HG02642 (cell line): ENCODE measurements at regions not wholly inside any gene's neighbourhood (a gene's known extent, or its start where the extent isn't known, plus 50 kb on each side); places are given as distances from the start of the nearest gene placed in this dataset.

Experiments
- ATAC-seq: cut with Tn5 transposase; IDR thresholded peaks from one replicate; pipeline ENCODE4 v1.9.1; 2021; ENCODE audit warnings: mild to moderate bottlenecking; ENCODE audit not compliant: unreplicated experiment, poor library complexity

DNA sequence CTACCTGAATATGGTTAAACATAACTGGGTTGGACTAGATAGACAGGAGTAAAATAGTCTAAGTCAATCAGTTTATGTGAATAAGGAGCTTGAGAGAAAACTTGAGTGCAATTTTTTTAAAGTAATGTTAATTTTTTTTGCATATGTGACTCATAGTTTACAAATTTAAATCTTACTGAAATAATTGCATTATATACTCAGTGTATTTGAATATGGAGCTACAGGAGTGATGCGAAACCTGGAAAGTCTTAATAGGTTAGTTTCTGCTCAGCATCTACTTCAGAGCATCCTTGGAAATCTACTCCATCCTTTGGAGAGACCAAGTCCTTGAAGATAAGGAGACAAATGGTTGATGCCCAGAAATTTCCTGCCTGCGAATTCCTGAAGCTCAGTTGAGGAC is 318.8 kb upstream of the NXPH2 start:
- ATAC-seq, result no peak

DNA sequence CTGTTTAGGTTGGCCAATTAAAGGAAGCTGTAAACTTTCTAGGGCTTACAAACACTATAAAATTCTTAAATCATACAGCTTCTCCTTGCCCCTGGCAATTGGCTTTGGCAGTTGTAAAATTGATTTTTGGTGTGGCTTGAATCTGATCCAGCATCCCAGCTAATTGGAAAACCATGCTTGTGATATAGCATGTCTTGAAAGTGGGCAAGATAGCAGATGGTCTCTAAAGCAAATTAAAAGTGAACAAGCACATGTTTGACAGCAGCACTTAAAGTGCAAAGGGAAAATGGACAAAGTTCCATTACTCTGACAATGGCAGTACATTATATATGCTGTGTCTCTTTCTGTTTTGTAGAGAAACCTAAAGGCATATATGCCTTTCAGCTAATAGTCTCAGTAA is 302.9 kb upstream of the NXPH2 start:
- no peak for ATAC-seq

DNA sequence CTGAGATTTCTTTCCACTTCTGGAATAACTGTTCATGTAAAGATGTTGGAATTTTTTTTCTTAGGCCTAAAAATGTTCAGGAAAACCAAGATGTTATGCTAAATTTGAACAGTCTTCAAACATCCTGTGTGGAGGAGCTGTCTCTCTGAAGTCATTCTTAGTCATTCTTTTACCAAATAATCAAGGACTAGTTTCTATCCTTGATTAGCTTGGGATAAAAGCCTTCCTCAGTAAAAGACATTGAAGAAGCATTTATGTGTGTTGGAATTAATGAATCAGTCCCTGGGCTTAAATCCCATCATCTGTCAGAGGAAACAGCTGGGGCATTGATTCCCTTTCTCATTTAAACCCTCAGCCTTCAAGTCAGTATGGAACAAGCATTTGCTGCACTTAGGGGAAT is 300.1 kb upstream of the NXPH2 start:
- ATAC-seq, result no peak

DNA sequence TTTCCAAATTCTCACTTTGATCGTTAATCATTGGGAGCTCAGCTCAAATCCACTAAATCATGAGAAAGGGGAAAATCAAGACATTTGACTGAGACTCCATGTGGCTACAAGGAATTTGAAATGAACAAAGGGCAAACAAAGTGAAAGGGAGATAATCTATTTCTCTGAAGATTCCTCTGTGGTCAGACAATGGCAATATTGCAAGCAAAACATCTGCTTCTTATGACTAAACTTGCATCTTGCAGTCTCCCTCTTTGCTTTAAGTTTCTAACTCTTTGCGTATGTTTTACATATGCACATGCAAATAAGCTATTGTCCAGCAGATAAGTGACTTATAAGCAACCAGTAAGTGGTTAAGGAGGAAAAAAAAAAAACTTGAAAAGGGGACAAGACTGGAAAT is 299.1 kb upstream of the NXPH2 start:
- no peak for ATAC-seq

DNA sequence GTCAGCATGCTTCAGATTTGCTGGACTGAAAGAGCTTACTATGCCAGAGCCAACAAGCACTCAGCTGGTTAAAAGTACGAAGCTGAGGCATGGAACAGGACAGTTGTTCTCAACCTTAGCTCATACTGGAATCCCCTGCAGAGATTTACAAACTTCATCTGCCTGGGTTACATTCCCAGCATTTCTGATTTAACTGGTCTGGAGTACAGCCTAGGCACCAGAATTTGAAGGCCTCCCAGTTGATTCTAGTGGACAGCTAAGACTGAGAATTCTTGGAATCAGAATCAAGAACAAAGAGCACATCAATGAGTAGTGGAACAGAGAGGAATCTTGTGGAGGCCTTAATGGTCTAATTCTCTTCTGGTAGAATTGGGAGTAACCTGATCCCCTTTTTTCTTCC is 298.2 kb upstream of the NXPH2 start:
- ATAC-seq, result no peak

DNA sequence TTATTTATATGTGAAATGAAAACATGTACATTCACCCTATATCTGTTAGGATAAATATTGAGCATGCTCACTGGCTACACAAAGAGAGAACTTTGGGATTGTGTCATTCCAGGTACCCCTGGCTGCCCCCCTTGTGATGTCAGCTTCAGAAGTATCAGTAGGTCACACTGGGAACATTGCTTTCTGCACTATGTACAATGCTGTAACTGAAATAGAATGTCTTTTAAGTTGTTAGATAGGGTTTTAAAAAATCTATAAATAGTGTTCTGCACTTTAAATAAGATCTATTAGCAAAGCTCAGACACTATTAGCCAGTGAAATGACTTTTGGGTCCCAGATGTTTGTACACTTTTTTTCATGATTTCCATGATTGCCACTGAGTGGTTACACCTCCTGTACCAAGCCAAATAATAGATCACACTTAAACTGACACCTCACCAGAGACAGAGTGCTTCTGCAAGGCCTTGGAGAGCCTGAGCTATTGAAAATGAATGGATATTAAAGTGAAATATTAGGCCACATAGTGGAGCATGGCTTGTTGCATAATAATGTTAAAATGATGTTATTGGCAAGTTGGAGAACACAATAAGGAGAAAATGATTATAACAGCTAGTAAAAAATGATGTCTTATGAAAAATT is 297.0 kb upstream of the NXPH2 start:
- ATAC-seq, result no peak

DNA sequence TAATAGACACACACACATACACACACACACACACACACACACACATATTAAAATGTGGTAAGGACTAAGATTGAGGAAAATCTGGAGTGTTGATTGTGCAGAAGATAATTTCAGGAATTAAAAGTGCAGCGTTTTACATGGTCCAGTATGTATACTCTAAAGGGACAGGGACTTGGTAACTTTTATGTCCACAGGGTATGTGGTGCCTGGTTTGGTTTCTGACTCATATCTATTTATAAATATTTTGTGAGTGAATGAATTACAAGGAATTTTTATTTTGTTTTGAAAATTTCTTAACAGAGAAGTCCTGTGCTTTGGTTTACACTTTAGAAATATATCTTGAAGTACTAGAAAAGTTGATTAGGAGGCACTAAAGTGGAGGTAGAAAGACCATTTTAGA is 287.7 kb upstream of the NXPH2 start:
- no peak for ATAC-seq

DNA sequence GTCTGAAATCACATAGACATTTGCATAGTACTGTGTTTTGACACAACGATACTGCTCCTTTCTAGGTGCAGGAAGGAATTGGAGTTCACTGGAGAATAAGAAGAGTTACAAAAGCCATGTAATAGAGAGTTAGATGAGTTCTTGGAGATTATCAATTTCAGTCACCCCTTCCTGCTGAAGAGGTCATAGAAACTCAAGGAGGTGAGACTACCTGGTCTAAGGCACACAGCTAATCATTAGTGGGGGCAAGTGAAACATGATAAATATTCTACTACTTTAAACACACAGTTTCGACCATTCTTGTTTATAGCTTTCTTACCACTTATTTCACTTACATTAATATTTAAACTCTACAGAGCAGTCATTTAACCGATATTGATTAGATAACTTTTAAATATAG is 286.9 kb upstream of the NXPH2 start:
- ATAC-seq, result no peak

DNA sequence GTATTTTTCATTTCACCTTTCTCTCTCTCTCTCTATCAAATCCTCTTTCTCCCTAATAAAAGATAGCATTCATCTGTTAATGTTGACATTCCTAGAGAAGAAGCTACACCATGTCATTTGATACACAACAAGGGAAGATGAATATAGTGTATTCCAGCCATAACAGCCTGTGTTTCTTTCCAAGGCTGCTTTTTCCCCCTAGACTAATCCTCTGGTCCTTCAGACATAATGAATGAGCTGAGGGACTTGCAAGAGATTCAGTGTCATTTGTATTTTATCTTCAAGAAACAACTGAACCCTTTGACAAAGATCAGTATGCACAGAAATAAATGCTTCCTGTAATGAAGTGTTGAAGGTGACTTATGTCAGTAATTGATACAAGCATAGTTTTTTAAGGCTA is 284.0 kb upstream of the NXPH2 start:
- ATAC-seq, result no peak

DNA sequence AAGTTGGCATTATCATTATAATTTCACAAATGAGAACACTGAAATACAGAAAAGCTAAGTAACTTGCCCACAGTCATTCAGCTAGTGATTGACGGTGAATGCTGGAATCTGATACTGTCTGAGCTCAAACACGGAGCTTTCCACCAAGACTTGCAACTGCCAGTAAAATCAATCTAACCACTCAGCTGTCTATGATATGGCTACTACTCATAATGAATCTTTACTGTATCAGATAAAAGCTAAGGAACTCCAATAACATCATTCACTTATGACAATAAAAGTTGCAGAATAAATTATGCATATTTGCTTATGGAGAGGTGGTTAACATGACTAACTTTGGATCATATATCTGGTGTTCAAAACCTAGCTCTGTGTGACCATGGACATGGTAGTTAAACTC is 279.4 kb upstream of the NXPH2 start:
- no peak for ATAC-seq

DNA sequence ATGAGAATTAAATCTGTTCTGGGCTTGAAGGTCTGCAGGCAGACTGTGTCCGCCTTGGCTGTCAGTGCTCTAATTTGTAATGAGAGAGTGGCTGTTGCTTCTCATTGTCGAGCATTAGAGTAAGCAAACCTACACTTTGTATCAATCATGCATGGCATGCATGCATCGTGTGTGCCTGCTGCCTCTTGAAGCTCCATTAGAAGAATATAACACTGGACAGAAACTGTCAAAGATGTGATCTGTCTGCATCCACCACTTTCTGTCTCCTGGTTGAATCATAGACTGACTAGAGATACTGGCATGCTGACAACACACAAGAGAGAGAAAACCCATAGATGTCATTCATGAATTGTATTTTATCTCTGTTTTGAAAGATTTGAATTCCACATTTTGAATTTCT is 275.0 kb upstream of the NXPH2 start:
- no peak for ATAC-seq

DNA sequence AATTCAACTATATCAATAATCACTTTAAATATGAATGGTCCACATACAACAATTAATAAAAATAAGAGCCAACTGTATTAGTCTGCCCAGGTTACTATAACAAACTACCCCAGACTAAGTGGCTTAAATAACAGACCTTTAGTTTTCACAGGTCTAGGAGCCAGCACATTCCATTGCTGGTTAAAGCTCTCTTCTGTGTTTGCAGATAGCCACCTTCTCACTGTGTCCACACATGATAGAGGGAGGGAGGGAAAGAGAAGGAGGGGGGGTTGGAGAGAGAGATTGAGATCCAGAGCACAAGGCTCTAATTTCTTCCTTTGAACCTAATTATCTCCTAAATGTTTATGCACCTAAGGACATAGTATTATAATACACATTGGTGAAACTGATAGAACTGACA is 267.8 kb upstream of the NXPH2 start:
- no peak for ATAC-seq

DNA sequence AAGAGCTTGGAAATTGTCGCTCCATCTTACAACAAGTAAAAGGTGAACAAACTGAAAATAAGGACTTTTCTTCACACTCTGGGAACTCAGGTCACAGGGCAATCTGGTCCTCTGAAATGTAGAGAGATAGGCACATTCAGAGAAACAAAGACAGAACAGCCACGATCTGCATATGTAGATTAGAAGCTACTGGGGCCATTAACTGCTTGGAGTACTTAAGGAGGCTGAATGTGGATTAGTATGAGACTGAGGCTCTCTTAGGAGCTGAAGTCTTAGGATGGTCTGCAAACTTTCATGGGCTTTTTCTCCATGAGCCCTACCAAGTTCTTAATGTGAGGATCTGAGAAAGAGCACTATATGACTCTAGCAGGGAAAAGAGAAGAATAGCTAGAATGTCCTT is 265.3 kb upstream of the NXPH2 start:
- ATAC-seq, result no peak

DNA sequence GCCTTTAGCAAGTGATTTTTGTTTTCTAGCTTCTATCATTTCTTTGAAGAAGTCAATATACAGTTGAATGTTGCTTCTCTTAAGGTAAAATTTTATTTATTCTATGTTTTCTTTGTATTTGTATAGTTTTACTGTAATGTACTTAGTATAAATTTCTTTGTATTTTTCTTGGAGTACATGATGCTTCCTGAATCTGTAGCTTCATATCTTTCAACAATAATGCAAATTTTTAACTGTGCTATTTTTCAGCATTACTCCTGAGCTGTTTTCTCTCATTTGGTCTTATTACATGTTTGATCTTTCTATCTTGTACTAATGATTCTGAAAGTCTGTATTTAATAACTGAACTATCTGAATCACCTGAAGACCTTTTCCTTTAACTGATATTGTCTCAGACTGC is 253.9 kb upstream of the NXPH2 start:
- ATAC-seq, result no peak

DNA sequence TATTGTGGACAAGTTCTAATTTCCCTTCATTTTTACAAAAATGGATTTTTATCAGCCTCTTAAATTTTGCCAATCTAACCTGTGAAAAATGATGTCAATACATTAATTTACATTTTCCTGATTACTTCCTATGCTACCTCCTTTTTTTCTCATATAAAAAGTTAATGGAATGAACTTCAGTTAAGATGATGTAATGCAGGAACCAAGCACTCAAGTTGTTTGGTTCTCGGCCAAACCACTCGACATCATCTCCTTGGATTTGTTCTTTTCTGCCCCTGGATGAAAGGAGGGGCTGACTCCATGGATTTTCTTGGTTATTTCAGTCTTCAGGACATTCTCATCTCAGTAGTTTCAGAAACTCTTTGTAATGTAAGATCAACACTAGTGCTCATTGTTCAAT is 253.1 kb upstream of the NXPH2 start:
- no peak for ATAC-seq

DNA sequence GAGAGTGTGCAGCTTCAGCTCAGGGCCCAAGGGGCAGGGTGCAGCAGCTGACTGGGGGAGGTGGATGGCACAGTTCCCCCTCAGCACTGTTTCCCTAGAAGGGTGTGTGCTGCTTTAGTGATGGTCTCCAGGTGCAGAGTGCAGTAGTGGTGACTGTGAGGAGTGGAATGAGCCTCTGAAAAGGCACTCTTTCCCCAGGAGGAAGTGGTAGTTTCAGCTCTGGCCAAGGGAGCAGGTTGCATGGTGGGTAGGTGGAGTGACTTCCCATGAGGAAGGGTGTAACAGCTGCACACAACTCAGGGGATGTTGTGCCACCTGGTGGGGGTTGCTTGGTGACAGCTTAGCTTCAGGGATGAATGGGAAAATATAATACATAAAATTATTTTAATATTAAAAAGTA is 251.5 kb upstream of the NXPH2 start:
- peak; percentile 78 for ATAC-seq

DNA sequence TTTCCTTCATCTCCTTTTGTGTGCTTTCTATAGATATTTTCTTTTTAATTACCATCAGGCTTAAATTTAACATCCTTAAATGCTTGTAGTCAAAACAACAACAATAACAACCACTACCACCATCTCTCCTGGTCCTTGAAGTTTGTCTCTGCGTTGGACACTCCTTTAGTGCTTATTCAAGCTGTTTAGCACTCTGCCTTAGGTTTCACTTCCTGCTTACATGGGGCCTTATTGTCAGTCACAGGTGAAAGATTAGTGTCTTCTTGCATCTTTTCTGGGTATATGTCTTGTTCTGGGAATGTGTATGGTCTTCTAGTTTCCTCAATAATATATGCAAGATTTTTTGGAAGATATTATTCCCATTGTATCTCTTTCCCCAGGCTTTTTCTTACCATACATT is 240.1 kb upstream of the NXPH2 start:
- no peak for ATAC-seq

DNA sequence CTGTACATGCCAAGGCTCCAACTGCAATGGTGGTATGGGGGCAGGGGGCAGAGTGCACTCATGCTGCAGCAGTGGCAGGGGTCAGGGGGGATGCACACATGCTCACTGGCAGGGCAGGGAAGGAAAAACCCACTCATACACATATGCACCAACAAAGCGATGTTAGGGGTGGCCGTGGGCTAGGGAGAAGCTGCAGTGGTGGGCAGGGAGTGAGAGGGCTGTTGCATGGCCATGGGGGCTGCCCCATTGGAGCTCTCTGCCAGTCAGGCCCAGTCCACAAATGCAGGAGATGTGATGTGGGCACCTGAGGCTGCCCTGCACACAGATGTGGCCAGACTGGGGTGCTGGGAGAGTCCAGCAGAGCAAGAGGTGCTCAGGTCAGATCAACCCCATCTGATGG is 238.1 kb upstream of the NXPH2 start:
- ATAC-seq, result no peak

DNA sequence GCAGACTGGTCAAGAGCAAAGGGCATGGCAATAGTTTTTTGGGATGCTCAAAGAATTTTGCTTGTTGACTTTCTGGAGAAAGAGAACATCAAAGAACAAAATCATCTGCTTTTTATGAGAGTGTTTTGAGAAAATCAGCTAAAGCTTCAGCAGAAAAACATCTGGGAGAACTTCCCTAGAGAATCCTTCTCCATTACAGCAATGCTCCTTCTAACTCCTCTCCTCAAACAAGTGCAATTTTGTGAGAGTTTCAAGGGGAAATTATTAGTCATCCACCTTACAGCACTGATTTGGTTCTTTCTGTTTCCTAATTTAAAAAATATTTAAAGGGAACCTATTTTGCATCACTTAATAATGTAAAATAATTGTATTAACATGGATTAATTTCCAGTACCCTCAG is 226.9 kb upstream of the NXPH2 start:
- ATAC-seq, result no peak

DNA sequence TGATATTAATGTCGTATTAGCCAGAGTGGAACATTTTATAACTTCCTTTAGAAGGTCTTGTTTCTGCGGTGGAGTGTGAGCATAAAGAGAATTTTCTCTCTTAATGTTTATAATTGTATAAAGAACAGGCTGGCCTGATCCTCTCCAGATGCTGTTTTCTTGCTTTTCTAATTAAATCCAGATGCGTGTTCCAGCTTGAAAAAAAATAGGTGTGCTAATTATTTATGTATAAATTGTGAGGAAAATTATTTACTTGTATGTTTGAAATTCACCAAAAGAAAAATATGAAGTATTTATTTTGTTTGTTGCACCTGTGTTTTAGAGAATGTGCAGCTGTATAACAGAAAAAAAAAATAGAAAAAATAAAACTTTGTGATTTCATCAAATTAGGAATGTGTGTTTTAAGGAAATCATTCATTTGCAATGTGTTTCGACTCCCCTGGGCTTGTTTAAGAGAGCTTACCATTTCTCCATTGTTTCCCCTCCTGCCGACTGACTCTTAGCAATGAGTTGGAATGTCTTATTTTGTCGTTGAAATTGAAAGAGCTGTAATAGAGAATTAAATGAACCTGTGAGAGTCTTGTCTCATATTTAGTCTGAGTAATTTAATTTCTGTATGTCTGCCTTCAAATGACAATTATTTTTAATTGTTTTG is 220.1 kb upstream of the NXPH2 start:
- ATAC-seq, result no peak

DNA sequence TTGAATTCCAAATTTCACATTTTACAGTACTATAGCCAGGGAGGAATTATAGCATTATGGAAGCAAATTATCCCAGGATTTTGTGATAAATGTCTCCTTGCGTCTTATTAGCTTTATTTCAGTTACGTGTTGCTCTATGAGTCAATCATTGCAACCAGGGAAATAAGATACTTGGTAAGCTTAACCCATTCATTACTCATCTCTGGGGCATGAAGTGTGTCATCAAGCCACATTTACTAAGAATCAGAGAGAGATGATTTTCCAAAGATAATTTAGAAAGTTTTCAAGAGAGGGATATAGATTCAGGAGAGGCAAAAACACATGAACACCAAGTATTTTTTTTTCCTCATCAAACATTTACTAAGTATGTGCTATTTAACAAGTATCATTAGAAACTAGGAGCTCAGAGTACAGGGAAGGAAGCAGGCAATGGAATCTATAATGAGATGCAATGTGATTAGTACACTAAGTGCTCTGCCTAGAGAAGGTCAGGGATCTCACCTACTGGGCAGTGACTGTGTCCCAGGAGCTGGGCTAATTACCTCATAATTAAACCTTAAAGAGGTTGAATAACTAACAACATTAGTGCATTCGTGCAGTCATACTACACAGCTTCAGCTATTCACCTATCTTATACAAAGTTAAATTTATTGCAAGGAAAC is 217.8 kb upstream of the NXPH2 start:
- no peak for ATAC-seq

DNA sequence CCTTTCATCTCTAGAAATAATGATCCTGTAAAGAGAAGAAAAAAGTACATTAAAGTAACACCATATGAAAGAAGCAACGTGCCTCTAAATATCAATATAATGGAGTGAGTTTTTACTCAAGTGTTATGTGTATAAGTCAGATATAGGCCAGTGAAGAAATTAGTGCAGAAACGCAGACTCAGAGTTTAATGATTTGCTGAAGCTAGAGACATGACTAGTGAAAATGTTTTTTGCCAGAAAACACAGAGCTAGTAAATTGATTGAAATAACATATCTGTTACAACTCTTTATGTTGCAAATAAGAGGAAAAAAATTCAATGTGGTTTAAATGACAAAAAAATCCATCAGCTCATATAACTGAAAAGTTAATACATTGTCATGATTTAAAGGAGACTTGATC is 217.2 kb upstream of the NXPH2 start:
- no peak for ATAC-seq
